ENCODE measurements at regions not wholly inside any gene's neighbourhood (a gene's known extent, or its start where the extent isn't known, plus 50 kb on each side); places are given as distances from the start of the nearest gene placed in this dataset.

- TF ChIP-seq ZSCAN18 (CRISPR knock-in tag; IDR thresholded peaks at IDR 0.05): no peak
Observed at GRCh38 chr2:221276033-221276432, 296.1 kb downstream of the EPHA4 start (continued).

- Mint-ChIP-seq H3K27me3 (ENCODE audit: low read depth) (no peaks in the 10 kb centered on the region), H3K9me3 (no peaks in the 10 kb centered on the region), H3K36me3 (no peaks in the 10 kb centered on the region), H3K4me1 (peaks cover 8% of the 10 kb centered on the region), H3K27ac (no peak overlapping the region), H3K4me3 (no peak overlapping the region)
- CTCF ChIA-PET: no interaction called here
- POLR2A ChIA-PET: no interaction called here
- no peak for TF ChIP-seq HMGXB4 (CRISPR knock-in tag; IDR thresholded peaks at IDR 0.05)
- ATAC-seq: no peak
- DNase-seq (ENCODE audit: low spot score): no peak
Observed at GRCh38 chr2:221276601-221277000, 295.5 kb downstream of the EPHA4 start.

- Mint-ChIP-seq H3K9me3 (no peaks in the 10 kb centered on the region), H3K4me3 (no peak overlapping the region), H3K27ac (no peak overlapping the region; the same call in 1 of the 2 replicates), H3K27me3 (ENCODE audit: low read depth) (no peaks in the 10 kb centered on the region), H3K36me3 (no peaks in the 10 kb centered on the region), H3K4me1 (peaks cover 31% of the 10 kb centered on the region)
- ATAC-seq (no peak), DNase-seq (ENCODE audit: low spot score) (no peak)
- ChIA-PET CTCF (no interaction called here), POLR2A (no interaction called here)
- TF ChIP-seq HMGA2 (CRISPR knock-in tag; IDR thresholded peaks at IDR 0.05) (no peak), IRF1 (CRISPR knock-in tag; IDR thresholded peaks at IDR 0.05) (no peak), ZNF138 (CRISPR knock-in tag; conservative IDR thresholded peaks at IDR 0.05) (no peak), E2F4 (CRISPR knock-in tag; IDR thresholded peaks at IDR 0.05; ENCODE audit: borderline replicate concordance, low read depth) (no peak), ZNF512 (CRISPR knock-in tag; IDR thresholded peaks at IDR 0.05; ENCODE audit: borderline replicate concordance) (no peak), CBFB (CRISPR knock-in tag; IDR thresholded peaks at IDR 0.05; ENCODE audit: low read depth) (no peak), FOXP4 (CRISPR knock-in tag; IDR thresholded peaks at IDR 0.05) (no peak), ESRRA (CRISPR knock-in tag; IDR thresholded peaks at IDR 0.05; ENCODE audit: borderline replicate concordance) (no peak), MAX (CRISPR knock-in tag; IDR thresholded peaks at IDR 0.05) (no peak), ZNF281 (CRISPR knock-in tag; IDR thresholded peaks at IDR 0.05) (no peak), TP53 (CRISPR knock-in tag; IDR thresholded peaks at IDR 0.05) (no peak), ZMAT4 (CRISPR knock-in tag; IDR thresholded peaks at IDR 0.05) (no peak), ZNF317 (CRISPR knock-in tag; IDR thresholded peaks at IDR 0.05; ENCODE audit: borderline replicate concordance, low read depth) (no peak), ATF1 (CRISPR knock-in tag; IDR thresholded peaks at IDR 0.05) (no peak), ZSCAN18 (CRISPR knock-in tag; IDR thresholded peaks at IDR 0.05) (no peak), HMGXB4 (CRISPR knock-in tag; IDR thresholded peaks at IDR 0.05) (no peak)
Observed at GRCh38 chr2:221282386-221282785, 289.7 kb downstream of the EPHA4 start.

All from WTC11 (cell line).